HG03558 (cell line): ENCODE measurements at regions not wholly inside any gene's neighbourhood (a gene's known extent, or its start where the extent isn't known, plus 50 kb on each side); places are given as distances from the start of the nearest gene placed in this dataset.
A peak's percentile ranks its signal among the peaks of the same experiment; 100 is the strongest.

ENCODE experiments used
- ATAC-seq: cut with Tn5 transposase; IDR thresholded peaks from one replicate; pipeline ENCODE4 v1.9.1; 2021; ENCODE audit warnings: moderate number of reproducible peaks; ENCODE audit not compliant: unreplicated experiment; ENCODE audit errors: extremely low read depth

DNA sequence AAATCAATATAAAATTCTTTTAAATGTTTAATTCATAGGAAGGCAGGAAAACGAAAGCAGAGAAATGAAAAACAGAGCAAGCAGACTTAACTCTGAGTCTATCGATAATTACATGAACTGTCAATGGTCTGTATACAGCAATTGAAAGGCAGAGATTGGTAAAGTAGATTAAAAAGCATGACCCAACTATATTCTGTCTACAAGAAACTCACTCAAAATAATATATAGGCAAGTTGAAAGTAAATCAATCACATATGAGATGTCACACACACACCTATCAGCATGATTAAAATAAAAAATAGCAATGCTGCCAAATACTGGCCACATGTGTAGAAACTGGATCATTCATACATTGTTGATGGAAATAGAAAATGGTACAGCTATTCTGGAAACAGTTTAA is 136.4 kb upstream of the CYP1B1 start:
- ATAC-seq, result no peak

DNA sequence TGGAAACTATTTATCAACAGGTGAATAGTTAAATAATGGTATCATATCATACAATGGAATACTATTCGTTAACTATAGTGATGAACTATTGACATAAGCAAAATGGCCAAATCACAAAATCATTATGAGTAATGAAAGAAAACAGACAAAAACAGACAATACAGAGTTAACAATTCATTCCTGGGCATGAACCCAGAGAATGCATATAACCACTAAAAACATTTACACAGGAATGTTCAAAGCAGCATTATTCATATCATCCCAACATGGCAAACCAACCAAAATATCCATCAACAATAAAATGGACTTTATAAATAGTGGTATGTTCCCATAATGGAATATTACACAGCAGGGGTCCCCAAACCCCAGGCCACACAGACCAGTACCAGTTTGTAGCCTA is 131.2 kb upstream of the CYP1B1 start:
- ATAC-seq, result no peak

DNA sequence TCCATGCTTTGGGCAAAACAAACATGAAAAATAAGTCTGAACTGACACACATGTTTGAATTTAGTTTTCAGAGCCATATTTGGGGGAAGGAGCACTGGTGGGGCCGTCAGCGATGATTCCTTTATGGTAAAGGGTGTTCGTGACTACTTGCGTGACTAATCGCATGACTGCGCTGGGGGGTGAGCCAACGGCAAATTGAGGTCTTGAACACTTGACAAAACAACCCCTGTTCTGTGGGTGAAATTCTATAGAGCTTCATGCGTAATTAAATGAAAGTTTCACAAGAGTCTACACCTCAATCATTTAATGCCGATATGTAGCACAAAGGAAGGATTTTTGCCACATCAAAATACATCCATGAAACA is 127.5 kb upstream of the CYP1B1 start:
- no peak for ATAC-seq

DNA sequence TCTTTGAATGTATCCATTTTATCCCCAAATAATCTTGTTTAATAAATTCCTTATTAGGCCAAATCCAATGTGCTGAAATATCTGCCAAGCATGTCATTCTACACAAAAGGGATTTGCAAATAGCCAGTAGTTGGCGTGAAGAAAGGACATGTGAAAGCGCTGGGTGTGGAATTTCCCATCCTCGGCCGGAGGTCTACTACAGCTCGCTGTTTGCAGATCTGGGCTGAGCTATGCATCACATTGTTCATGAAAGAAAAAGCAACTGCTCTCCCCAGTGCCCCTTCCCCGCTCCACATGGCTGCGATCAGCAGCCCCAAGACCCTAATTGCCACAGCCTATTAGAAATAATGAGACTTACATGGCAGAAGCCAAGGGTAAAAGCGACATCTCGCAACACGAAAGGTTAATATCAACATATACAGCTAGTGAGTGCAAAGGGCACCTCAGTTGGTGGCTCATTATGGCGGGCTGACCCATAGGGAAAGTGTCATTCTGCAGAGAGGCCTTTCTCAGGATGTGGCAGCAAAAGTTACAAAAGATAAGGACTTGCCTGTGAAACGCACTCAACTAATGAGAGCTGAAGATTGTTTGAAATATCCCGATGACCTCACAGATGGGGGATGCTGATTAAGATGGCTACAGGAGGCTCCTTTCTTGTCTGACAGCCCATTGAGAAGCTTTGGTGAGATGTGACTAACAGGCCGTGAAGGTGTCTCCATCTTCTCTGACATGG is 126.9 kb upstream of the CYP1B1 start:
- ATAC-seq, result no peak

DNA sequence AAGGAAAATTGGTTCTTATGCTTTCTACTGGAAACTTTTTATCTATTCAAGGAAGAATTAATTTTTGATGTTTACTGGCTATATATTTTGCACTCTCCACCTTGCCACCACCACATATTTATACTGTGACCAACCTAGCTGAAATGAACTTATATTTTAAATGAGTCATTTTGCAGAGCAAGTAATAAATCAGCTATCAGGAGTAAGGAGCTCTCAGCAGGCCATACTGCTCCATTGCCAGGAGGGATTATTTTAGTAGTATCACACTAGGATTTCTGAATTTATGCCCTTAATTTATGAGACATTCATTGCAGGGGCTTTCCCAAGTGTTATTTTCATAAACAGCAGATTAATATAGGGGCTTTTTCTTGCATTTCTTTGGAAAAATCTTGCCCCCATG is 125.8 kb upstream of the CYP1B1 start:
- ATAC-seq, result no peak

DNA sequence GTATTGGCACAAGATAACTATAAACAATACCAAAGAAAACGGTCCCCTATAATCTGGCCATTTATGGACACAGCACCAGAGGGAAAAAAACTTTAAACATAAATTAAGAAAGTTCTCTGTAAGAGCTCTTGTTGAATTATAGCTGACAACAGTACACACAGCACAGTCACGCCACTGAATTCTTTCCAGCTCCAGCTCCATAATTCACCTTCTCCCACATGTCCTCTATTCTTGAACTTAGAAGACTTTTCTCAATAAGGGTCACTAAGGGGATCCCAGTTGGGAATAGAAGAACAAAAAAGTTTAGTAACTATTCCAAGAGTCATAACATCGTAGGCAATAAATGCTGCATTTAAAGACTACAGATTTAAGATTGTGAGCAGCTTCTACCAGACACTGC is 124.6 kb upstream of the CYP1B1 start:
- no peak for ATAC-seq

DNA sequence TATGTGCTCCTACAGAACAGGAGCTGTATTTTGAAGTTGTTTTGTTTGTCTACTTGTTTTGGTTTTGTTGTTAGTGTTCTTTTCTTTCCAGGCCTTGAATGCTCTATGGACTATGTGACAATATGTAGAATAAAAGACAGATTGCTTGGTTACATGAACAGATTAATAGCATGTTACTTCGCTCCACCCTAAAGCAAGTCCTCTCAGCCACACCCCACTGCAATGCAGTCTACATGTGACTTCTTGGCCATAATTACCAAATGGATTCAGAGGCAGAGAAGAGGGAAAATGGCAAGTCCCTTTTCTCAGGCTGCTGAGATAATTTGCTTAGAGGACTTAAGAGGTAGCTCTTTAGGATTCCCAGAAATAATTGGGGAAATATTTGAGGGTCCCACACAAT is 123.2 kb upstream of the CYP1B1 start:
- no peak for ATAC-seq

DNA sequence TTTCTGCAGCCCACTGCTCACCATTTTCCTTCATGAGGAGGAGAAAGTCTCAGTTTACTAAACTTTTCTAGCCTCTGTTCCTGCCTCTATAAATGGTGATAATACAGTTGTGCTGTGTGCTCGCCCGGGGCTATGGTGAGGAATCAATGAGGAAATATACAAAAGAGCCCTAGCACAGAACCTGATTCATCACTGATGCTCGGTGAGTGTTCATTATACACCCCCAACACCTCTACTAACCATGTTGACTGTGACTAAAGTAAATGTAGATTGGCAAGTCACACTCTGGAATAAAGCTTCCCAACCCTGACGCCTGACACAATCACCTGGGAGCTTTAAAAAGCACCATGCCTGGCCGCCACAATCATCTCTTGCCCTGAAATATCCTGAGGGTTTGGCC is 118.8 kb upstream of the CYP1B1 start:
- no peak for ATAC-seq

DNA sequence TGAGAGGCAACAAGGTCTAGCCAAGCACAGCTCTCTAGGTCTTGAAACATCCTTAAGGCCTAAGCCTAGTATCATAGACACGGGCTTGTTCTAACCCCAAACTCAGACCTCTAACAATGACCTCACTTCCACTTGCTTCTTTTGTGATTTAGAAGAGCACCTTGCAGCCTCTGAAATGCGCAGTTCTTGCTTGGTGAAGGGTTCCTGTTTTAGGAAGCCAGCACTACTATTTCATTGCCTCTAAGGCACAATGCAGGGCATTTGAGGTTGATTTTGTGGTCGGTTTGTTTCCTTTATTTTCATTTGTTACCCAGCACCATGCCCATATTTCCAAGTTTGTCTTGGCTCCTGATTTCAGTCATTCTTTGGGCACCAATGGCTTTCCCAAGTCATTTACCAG is 117.0 kb upstream of the CYP1B1 start:
- ATAC-seq, result no peak

DNA sequence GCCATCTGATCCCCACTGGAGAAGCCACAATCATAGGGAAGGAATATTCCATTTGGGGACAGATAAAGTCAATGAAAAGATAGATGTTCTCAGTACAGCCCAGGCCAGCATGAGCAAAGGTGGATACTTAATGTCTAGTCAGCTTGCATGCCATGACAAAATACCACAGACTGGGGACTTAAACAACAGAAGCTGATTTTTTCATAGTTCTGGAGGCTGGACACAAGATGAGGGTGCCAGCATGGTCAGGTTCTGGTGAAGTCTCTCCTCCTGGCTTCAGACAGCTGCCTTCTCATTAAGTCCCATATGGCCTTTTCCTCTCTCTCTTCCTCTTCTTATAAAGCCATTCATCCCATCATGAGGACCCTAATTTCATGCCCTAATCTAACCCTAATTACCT is 116.1 kb upstream of the CYP1B1 start:
- ATAC-seq, result no peak

DNA sequence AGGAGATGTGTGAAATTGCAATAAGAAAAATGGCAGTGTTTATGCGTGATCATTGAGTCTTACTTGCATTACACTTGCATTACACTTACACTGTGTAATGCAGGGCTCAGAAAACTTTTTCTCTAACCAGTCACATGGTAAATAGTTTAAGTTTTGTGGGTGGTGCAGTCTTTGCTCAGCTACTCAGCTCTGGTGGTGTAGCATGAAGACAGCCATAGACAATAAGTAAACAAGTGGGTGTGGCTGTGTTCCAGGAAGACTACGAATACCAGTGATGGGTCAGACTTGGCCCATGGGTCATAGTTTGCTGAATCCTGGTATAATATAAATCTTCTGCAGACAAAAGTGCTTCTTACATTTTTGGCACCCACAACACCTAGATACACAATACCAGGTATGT is 115.6 kb upstream of the CYP1B1 start:
- no peak for ATAC-seq

DNA sequence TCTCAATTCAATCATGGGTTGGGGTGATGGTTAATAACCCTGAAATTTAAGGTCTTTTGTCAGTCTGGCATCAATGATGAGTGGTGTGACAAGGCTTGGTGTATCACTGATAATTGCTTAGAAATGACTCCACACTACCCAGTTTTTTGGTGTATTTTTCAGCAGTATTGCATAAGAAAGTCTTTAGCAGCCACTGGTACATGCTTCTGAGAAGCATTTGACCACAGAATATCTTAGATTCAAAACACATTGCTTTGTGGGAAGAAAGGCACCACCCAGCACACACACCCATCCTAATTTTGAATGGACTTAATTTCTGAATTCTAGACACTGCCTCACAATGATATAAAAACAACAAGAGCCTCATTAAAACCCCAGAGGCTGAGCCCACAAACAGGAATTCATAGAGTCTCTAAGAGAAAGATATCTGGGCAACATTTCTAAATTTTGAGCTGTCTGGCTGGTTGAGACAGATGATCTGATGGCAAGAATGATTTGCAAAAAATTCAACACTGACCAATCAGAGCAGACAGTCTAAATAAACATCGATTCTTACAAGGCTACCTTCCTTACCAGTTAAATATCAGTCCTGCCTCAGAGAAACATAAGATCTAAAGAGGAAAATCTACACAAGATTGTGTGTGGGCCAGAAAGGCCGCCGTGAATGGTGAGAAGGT is 114.7 kb upstream of the CYP1B1 start:
- no peak for ATAC-seq

DNA sequence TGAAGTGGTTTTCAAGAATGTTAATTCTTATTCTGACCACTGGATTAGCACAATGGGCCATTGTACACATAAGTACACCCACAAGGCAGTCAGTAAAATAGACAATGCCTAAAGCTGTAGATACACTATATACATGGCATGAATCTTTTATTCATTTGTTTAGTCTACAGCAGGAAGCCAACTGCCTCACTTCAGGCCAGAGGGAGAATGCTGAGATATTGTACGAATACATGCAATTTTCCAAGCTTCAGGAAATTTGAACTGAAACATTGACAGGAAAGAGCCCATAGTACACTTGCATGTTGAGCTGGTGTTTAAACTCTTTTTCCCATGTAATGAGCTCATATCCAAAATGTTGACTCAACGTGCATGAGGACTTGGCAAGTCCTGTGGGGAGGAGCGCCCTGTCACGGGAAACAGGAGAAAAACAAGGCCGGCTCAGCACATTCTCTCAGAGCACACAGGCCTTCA is 111.6 kb upstream of the CYP1B1 start:
- no peak for ATAC-seq

DNA sequence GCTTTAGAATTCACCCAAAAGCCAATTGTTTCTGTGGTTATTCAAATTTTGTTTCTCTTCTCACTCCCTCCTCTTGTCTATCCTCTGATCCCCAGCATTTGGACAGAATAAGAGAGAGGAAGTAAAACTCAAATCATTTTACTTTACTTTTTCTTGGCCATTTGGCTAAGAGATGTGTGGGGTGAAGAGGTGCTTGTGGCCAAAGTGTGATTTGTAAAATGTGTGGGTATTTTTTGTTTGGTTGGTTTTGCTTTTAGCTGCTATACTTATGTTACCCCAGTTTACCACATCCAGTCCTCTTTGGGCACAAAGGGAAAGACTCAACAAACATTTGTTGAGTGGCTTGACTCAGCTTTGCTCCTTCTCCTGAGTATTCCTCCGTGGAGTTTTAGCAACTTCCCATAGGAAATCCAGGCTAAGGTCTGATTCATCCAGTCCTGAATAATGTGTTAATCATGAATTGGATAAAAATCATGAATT is 109.1 kb upstream of the CYP1B1 start:
- ATAC-seq, result peak; percentile 93

DNA sequence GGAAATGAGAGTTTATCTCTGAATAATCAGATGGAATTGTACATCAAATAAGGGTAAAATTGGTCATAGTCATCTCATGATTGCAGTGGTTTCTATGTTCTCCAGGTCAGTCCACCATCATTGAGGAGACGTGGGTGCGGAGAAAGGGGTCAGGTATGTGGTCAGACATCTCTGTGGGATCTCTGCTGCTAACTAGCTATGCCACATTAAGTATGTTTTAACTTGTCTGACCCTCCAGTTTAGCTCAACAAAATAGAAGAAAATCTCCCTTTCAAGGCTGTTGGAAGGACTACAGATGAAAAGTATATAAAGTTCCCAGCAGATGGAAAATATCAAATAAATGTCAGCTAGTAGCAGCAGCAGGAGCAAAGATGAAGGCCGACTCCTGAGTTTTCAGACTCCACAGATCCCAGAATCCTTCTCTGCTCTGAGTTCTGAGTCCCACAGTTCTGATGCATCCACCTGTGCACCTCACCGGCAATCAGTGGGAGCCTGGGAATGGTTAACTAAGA is 106.6 kb upstream of the CYP1B1 start:
- no peak for ATAC-seq

DNA sequence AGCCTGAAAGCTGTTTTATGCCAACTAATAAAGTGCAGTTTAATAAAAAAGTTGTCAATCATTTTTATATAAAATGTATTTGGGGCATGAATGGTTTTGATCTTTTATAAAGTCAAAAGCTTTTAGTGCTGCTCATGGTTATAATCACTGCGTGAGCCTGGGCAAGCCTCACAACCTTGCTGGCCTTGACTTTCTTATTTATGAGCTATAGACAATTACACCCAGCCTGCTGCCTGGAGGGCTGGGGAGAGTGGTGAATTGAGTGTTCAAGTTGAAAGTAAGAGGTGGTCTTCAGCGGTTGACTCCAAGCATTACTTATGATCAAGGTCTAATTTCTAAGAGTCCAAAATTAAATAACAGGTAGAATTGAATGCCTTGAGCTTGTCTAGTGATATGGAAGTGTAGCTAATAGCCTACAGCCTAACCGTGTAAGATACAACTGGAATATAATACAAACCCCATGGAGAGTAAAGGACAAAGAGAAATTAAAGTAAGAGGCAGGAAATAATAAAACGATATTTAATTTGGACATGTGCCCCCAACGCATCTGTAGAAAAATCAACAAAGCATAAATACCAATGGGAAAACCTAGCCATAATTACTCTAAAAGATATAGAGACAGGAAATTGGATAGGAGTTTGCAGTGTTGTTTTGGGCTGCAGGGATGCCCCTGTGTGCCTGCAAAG is 106.0 kb upstream of the CYP1B1 start:
- ATAC-seq, result no peak

DNA sequence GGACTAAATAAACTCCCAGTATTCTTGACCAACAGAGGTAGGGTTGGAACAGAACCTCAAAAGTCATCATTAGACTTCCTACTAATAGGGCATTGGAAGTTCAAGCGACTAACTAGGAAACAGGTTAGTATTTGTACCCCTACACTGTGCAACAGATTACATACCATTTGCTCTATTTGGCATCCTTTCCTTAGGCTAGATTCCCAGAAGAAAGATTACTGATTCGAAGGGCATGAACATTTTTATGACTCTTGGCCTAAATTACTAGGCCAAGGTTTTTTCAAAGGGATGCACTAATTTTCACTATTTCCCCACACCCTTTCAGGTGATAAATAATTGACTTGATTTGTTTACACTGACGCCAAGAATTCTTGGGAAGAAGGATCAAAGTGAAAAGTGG is 104.8 kb upstream of the CYP1B1 start:
- ATAC-seq, result no peak

DNA sequence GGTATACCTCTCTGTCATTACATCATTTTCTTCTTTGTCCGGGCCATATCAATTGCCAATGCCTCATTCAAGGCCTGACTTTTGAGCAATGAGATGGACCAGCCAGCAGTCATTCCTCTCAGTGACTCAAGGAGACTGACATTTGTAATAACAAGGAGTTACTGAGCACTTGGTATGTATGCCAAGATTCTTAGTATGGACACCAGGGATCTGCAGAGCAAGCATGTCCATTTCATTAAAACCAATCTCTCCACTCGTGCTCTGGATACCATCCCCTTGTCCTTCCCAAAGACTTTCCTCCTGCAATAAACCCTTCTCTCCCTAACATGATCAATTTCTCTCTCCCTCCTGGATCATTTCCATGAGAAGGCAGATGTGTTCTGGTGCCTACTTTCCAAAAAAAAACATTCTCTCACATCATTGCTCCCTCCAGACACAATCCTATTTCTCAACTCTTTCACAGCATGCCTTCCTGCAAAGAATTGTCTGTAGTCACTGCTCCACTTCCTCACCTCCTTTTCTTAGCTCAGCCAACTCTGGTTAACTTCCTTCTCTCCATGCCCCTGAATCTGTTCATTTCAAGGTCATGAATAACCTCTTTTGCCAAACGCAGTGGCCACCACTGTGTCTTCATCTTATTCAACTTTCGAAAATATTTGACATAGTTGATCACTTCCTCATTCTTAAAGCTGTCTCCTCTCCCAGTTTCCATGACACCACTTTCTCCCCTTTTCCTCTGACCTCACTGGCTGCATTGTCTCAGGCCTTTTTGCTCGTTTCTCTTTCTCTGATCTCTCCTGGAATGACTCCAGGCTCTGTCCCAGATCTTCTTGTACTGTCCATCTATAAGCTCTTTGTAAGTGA is 102.8 kb upstream of the CYP1B1 start:
- ATAC-seq, result peak; percentile 71

DNA sequence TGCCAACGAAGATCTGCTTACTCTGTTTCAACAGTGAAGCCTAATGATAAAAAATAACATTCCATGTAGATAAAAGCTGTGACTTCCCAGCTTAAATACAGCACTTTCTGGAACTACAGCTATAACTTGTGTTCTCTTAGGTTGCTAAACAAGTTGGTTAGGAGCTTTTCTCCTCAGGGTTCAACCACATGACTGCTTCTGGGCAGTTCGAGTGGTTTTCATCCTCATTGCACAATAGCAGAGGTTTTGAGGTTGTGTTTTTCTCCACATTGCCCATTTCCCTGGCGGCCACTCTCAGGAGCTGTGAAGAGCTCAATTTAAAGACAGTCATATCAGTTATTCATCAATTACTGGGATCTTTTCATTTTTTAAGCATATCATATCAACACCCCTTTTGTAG is 102.2 kb upstream of the CYP1B1 start:
- no peak for ATAC-seq

DNA sequence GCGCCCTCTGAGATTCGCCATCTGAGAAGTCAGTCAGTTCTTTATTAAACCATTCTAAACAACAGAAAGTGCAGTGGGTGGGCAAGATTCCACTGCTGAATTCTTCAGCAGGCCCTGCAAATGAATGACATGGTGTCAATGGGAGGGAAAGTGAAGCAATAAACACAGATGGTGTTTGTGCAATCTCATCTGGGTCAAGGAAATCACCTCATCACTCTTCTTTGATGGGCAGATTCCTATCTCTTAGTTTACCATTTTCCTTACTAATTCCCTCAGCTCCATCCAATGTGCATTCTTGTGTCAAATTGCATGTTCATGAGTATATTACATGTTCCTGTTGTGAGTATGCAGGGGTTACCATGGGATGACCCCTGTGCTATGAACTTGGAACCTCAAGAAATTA is 100.7 kb upstream of the CYP1B1 start:
- no peak for ATAC-seq
